GM12875 (cell line): ENCODE measurements at regions not wholly inside any gene's neighbourhood (a gene's known extent, or its start where the extent isn't known, plus 50 kb on each side); places are given as distances from the start of the nearest gene placed in this dataset.

Experiments used
- H3K4me3 ChIP-seq: one replicate; pipeline ENCODE4 v1.5.1; 2011; ENCODE audit warnings: low read depth, low read length, control low read depth
- TF ChIP-seq, protein P1 (sequence below): IDR thresholded peaks from 2 replicates; pipeline ENCODE4 v1.5.1; 2011; ENCODE audit warnings: low read depth, mild to moderate bottlenecking, control low read depth, inconsistent platforms, low read length, moderate library complexity, borderline replicate concordance; ENCODE audit not compliant: insufficient read depth

DNA sequence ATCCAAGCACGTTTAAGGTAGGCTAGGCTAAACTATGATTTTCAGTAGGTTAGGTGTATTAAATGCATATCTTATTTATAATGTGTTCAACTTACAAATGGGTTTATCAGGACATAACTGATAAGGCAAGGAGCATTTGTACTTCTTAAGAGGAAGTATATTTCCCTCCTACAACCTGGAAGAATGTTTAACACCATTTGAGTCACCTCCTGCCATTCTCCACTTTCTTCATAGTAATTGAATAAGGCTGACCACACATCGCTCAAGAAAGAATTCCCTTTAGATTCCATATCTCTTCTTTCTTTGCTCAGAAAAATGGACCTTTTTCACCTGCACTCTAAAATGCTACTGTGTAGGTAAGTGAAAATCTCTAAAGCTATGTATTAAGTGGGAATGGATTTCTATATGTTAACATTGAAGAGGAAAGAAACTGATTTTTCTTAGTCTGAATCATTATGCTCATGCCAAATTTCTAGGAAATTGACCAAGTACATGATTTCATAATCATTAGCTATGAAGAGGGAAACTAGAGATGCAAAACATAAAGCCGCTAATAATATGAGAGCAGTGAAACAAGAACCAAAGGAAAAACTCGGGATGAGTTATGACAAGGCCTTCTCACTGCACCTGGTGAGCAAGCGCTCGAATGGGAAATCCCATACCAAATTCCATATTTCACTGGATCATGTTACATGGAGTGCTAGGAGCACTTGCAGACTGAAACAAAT is 210.4 kb downstream of the ALDH8A1 start:
- H3K4me3 ChIP-seq, result no peak overlapping the region
- TF ChIP-seq, protein P1, sequence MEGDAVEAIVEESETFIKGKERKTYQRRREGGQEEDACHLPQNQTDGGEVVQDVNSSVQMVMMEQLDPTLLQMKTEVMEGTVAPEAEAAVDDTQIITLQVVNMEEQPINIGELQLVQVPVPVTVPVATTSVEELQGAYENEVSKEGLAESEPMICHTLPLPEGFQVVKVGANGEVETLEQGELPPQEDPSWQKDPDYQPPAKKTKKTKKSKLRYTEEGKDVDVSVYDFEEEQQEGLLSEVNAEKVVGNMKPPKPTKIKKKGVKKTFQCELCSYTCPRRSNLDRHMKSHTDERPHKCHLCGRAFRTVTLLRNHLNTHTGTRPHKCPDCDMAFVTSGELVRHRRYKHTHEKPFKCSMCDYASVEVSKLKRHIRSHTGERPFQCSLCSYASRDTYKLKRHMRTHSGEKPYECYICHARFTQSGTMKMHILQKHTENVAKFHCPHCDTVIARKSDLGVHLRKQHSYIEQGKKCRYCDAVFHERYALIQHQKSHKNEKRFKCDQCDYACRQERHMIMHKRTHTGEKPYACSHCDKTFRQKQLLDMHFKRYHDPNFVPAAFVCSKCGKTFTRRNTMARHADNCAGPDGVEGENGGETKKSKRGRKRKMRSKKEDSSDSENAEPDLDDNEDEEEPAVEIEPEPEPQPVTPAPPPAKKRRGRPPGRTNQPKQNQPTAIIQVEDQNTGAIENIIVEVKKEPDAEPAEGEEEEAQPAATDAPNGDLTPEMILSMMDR, result no peak

DNA sequence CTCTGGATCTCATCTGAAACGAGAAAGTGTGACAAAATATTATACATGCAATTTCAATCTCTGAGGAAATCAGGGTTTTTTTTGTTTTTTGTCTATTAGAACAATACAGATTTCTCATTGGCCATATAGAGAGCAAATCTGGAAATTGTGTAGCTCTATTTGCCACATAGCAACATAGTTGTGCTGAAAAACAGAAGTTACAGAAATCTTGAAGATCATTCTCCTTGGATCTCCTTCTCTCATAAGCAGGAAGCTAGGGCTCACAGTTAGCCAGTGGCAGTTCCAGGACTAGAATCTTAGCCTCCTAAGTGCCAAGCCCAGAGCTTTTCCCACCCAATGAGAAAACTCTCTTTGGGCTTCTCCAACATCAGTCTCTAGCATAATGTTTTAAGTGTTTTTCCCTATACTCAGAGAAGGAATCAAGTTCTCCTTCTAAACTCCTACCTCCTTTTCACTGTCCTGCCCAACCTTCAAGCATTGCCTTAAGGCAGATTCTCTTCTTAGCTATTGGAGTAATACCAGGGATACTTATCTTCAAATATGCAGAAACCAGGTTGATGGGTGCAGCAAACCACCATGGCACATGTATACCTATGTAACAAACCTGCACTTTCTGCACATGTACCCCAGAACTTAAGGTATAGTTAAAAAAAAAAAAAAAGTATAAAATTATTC is 211.6 kb downstream of the ALDH8A1 start:
- TF ChIP-seq, protein P1, result no peak
- no peak overlapping the region for H3K4me3 ChIP-seq

DNA sequence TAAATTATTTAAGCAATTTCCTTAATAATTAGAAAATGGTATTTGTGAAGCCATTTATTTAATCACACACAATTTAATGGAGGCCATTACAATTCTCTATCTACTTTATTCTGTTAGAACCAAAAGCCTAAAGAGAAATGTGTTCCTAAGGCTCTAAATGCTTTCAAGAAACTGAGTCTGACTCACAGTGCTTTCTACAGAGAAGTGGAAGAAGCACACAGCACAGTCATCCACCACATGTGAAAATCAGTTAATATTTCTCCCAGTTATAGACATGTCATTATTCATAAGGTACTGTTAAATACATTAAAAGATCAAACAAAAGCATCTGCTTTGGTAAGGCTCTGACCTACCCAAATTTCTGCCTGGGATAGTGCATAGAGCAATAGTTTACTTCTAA is 214.4 kb downstream of the ALDH8A1 start:
- TF ChIP-seq, protein P1, result no peak
- H3K4me3 ChIP-seq, result no peak overlapping the region

DNA sequence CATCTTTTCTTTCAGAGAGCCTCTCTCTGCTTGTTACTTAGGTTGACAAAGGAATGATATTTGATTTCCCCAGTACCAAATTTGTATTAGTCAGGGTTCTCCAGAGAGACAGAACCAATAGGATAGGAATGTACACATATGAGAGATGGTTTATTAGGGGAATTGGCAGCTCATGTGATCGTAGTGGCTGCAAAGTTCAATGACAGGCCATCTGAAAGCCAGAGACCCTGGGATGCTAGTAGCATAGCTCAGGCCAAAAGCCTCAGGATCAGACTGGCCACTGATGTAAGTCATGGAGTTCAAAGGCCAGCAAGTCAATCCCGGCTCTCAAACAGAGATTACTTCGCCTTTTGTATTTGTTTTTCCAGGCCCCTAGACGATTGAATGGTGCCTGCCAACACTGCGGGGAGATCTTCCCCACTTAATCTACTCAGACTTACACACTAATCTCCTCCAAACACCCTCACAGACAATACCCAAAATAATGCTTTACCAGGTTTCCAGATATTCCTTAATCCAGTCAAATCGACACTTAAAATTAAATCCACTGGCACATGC is 215.5 kb downstream of the ALDH8A1 start:
- no peak overlapping the region for H3K4me3 ChIP-seq
- TF ChIP-seq, protein P1, result no peak

DNA sequence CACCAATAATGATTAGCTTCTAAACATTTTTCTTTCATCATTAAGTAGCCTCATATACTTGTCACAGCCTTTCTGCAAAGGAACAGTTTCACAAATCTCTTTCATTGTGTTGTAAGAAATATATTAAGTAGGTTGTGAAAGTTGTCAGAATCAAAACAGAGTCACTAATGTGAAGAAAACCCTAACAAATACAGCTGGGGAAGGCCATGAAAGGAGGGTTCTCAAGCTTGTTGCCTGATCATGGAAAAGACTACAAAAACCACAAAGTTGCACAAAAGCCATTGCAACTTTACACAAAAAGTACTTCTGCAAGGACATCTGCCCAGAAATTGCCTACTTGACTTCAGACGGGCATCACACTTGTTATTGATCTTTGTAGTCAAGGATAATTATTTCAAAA is 216.1 kb downstream of the ALDH8A1 start:
- TF ChIP-seq, protein P1, result no peak
- H3K4me3 ChIP-seq, result no peak overlapping the region

DNA sequence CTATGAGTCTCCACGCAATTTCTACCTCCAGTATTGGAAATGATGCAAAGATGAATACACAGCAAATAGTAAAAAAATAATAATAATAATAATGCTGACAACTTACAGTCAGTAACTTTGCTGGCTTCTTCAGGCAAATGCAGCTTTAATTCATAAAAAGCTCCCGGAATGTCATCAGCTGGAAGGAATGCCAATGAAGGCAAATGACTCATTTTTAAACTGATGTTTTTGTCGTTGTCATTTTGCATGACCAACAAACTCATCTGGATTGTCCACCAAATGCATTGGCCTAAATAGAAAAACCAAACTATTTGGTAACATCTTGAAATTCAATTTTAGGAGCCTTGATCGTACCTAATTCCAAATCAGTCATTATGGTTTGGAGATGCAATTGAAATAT is 217.1 kb downstream of the ALDH8A1 start:
- TF ChIP-seq, protein P1, result no peak
- H3K4me3 ChIP-seq, result no peak overlapping the region
